GM23248 (cell line): ENCODE measurements at regions not wholly inside any gene's neighbourhood (a gene's known extent, or its start where the extent isn't known, plus 50 kb on each side); places are given as distances from the start of the nearest gene placed in this dataset.

Experiments
- DNase-seq: peaks from one replicate; pipeline ENCODE4 v3.0.0-alpha.2; 2015
- H2AFZ ChIP-seq: fragments of 200-600 bp; sonication (generic); 2 replicates; pipeline ENCODE4 v1.6.1; 2016; ENCODE audit warnings: antibody characterized with exemption
- H3F3A ChIP-seq: fragments of 200-600 bp; sonication (generic); 2 replicates; pipeline ENCODE4 v1.6.1; 2016; ENCODE audit warnings: mild to moderate bottlenecking, antibody characterized with exemption, mixed run types; ENCODE audit not compliant: insufficient read depth
- H3K27ac ChIP-seq: fragments of 200-600 bp; sonication (generic); 2 replicates; pipeline ENCODE4 v1.5.1; 2016; ENCODE audit warnings: mild to moderate bottlenecking
- H3K27me3 ChIP-seq: fragments of 200-600 bp; sonication (generic); replicated peaks from 2 replicates; pipeline ENCODE4 v1.6.1; 2016; ENCODE audit warnings: mild to moderate bottlenecking; ENCODE audit not compliant: insufficient read depth
- H3K36me3 ChIP-seq: fragments of 200-600 bp; sonication (generic); 2 replicates; pipeline ENCODE4 v1.6.1; 2016; ENCODE audit warnings: low read depth, mild to moderate bottlenecking
- H3K4me1 ChIP-seq: fragments of 200-600 bp; sonication (generic); 2 replicates; pipeline ENCODE4 v1.6.1; 2016; ENCODE audit warnings: mild to moderate bottlenecking; ENCODE audit not compliant: insufficient read depth
- H3K4me2 ChIP-seq: fragments of 200-600 bp; sonication (generic); one replicate; pipeline ENCODE4 v1.6.1; 2016; ENCODE audit warnings: mild to moderate bottlenecking; ENCODE audit not compliant: unreplicated experiment
- H3K4me3 ChIP-seq: fragments of 200-600 bp; sonication (generic); 2 replicates; pipeline ENCODE4 v1.5.1; 2016; ENCODE audit warnings: mild to moderate bottlenecking
- H3K79me2 ChIP-seq: fragments of 200-600 bp; sonication (generic); 2 replicates; pipeline ENCODE4 v1.6.1; 2016; ENCODE audit warnings: mild to moderate bottlenecking; ENCODE audit not compliant: insufficient read depth
- H3K9ac ChIP-seq: fragments of 200-600 bp; sonication (generic); 2 replicates; pipeline ENCODE4 v1.6.1; 2016; ENCODE audit warnings: mild to moderate bottlenecking
- H3K9me2 ChIP-seq: fragments of 200-600 bp; sonication (generic); 2 replicates; pipeline ENCODE4 v1.6.1; 2016; ENCODE audit warnings: mixed run types, mild to moderate bottlenecking, moderate library complexity; ENCODE audit not compliant: insufficient read depth
- H3K9me3 ChIP-seq: fragments of 200-600 bp; sonication (generic); one replicate; pipeline ENCODE4 v1.6.1; 2017; ENCODE audit warnings: low read depth
- H4K20me1 ChIP-seq: fragments of 200-600 bp; sonication (generic); 2 replicates; pipeline ENCODE4 v1.6.0; 2016; ENCODE audit not compliant: insufficient read depth
- EZH2 ChIP-seq: fragments of 200-600 bp; sonication (generic); IDR thresholded peaks from 2 replicates; pipeline ENCODE4 v1.6.1; 2018; ENCODE audit warnings: antibody characterized with exemption, mild to moderate bottlenecking; ENCODE audit not compliant: insufficient read depth, poor library complexity, severe bottlenecking
- EZH2phosphoT487 ChIP-seq: fragments of 200-600 bp; sonication (generic); IDR thresholded peaks from 2 replicates; pipeline ENCODE4 v1.6.1; 2018; ENCODE audit warnings: antibody characterized with exemption, moderate library complexity, mild to moderate bottlenecking, low read depth; ENCODE audit not compliant: insufficient read depth
- WGBS, 2 experiments: methylation state at CpG; one replicate each; pipeline ENCODE4 v1.1.6; 2015 to 2017; ENCODE audit warnings: low lambda C conversion rate in 2 of 2, low coverage in 1 of 2; ENCODE audit errors: missing lambda C conversion rate in 2 of 2; 5-methylcytosine and 5-hydroxymethylcytosine counted together
- in situ Hi-C: fragments of 300-500 bp; cut with MboI; formaldehyde crosslinking; loops from 2 replicates; pipeline ENCODE4 v1.15.0; 2020

DNA sequence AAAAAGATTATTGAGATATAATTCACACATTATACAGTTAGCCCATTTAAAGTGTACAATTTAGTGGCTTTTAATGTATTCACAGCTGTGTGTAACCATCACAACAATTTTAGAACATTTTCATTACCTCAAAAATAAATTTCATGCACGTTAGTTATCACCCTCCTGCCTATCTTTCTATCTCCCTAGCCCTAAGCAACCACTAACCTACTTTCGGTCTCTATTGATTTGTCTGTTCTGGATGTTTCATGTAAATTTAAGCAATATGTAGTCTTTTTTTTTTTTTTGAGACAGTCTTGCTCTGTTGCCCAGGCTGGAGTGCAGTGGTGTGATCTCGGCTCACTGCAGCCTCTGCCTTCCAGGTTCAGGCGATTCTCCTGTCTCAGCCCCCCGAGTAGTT, 439.4 kb downstream of the PCNX1 start:
- Histone ChIP-seq H4K20me1 (0 out of 2 replicates have a peak, but pooled peaks cover 5% of the 10 kb centered on the region), H3K4me2 (no peak overlapping the region), H3K27me3 (no peaks in the 10 kb centered on the region), H3K36me3 (no peaks in the 10 kb centered on the region), H3K9me3 (no peaks in the 10 kb centered on the region), H3K79me2 (peaks cover 100% of the 10 kb centered on the region), H3K9me2 (peaks cover 2% of the 10 kb centered on the region; the same call in 1 of the 2 replicates), H2AFZ (no peak overlapping the region), H3F3A (peaks cover 3% of the 10 kb centered on the region; the same call in 1 of the 2 replicates), H3K9ac (no peak overlapping the region), H3K4me1 (peaks cover 9% of the 10 kb centered on the region; the same call in 1 of the 2 replicates), H3K4me3 (no peak overlapping the region), H3K27ac (no peak overlapping the region)
- no peak for DNase-seq
- in situ Hi-C loops: no loop called here
- no peak for TF ChIP-seq EZH2
- TF ChIP-seq EZH2phosphoT487: no peak
- 94 to 97% methylated on average over 5 of the region's 5 CpGs for WGBS, 2 experiments

DNA sequence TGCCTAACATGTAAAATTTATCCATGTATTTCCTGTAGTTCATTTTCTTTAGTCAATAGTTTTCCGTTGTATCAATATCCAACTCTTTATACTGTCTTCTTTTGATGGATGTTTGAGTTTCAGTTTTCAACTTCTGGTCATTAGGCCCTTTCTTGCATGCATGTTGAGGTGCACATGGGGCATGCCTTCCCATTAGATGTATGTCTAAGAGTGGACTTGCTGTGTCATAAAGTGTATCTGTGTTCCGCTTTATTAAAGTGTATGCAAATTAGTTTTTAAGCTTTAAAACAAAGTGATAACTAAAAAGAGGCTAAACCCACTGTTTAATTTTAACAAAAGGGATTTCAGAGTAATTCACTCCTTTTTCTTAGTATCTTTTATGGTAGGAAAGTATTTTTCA, 441.1 kb downstream of the PCNX1 start:
- DNase-seq: no peak
- no peak for TF ChIP-seq EZH2
- no peak for TF ChIP-seq EZH2phosphoT487
- Histone ChIP-seq H3F3A (peaks cover 3% of the 10 kb centered on the region; the same call in 1 of the 2 replicates), H3K79me2 (peaks cover 100% of the 10 kb centered on the region), H2AFZ (no peak overlapping the region), H3K27ac (no peak overlapping the region), H3K27me3 (no peaks in the 10 kb centered on the region), H3K9me3 (no peaks in the 10 kb centered on the region), H3K36me3 (no peaks in the 10 kb centered on the region), H3K4me3 (no peak overlapping the region), H3K9ac (no peak overlapping the region), H4K20me1 (0 out of 2 replicates have a peak, but pooled peaks cover 5% of the 10 kb centered on the region), H3K4me2 (no peak overlapping the region), H3K9me2 (no peaks in the 10 kb centered on the region), H3K4me1 (peaks cover 11% of the 10 kb centered on the region; the same call in 1 of the 2 replicates)
- 97 to 100% methylated on average over 2 of the region's 2 CpGs for WGBS, 2 experiments
- in situ Hi-C loops: no loop called here

DNA sequence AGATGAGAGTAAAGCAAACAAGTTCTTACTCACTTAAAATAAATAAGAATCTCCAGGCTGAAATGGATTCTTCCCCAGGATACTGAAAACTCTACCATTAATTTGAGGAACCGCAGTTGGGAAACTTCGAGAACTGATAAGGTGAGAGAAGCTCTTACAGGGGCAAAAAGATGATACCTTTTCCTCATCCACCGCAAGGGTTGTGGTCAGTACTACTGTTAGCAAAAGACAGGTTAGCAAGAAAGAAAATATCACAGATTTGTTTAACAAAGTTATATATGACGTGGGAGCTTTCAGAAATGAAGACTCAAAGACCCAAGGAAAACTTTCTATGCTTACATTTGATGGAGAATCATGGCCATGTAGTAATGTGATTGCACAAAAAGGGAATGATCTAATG, 441.6 kb downstream of the PCNX1 start:
- no peak overlapping the region for H3K27ac ChIP-seq
- no peaks in the 10 kb centered on the region for H3K9me2 ChIP-seq
- H3K9ac ChIP-seq: no peak overlapping the region
- 0 out of 2 replicates have a peak, but pooled peaks cover 5% of the 10 kb centered on the region for H4K20me1 ChIP-seq
- 100% methylated on average over 4 of the region's 4 CpGs for WGBS, 2 experiments
- H3K4me3 ChIP-seq: no peak overlapping the region
- H3K79me2 ChIP-seq: peaks cover 100% of the 10 kb centered on the region
- in situ Hi-C loops: no loop called here
- peaks cover 11% of the 10 kb centered on the region; the same call in 1 of the 2 replicates for H3K4me1 ChIP-seq
- no peak for DNase-seq
- no peaks in the 10 kb centered on the region for H3K27me3 ChIP-seq
- TF ChIP-seq EZH2phosphoT487: no peak
- no peak for TF ChIP-seq EZH2
- H3K9me3 ChIP-seq: no peaks in the 10 kb centered on the region
- H3F3A ChIP-seq: peaks cover 3% of the 10 kb centered on the region; the same call in 1 of the 2 replicates
- H2AFZ ChIP-seq: no peak overlapping the region
- H3K36me3 ChIP-seq: no peaks in the 10 kb centered on the region
- no peak overlapping the region for H3K4me2 ChIP-seq

DNA sequence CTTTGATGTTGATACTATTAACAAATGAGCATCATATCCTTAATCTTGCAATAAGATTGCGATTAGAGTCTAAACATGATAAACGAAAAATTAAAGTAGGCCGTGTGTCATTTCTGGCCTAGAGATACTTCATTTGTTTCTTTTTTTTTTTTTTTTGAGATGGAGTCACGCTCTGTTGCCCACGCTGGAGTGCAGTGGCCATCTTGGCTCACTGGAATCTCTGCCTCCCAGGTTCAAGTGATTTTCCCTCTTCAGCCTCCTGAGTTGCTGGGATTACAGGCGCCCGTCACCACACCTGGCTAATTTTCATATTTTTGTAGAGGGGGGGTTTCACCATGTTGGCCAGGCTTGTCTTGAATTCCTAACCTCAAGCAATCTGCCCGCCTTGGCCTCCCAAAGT, 446.9 kb downstream of the PCNX1 start:
- 98 to 99% methylated on average over 8 of the region's 8 CpGs for WGBS, 2 experiments
- Histone ChIP-seq H3K9me2 (no peaks in the 10 kb centered on the region), H3K79me2 (peaks cover 100% of the 10 kb centered on the region), H3K27ac (no peak overlapping the region), H3K9ac (no peak overlapping the region), H3K36me3 (no peaks in the 10 kb centered on the region), H3F3A (peaks cover 22% of the 10 kb centered on the region; the same call in 1 of the 2 replicates), H3K4me2 (no peak overlapping the region), H3K4me3 (no peak overlapping the region), H3K9me3 (no peaks in the 10 kb centered on the region), H3K4me1 (peaks cover 27% of the 10 kb centered on the region), H4K20me1 (no peaks in the 10 kb centered on the region), H2AFZ (no peak overlapping the region), H3K27me3 (no peaks in the 10 kb centered on the region)
- DNase-seq: no peak
- TF ChIP-seq EZH2phosphoT487 (no peak), EZH2 (no peak)
- in situ Hi-C loops: no loop called here

DNA sequence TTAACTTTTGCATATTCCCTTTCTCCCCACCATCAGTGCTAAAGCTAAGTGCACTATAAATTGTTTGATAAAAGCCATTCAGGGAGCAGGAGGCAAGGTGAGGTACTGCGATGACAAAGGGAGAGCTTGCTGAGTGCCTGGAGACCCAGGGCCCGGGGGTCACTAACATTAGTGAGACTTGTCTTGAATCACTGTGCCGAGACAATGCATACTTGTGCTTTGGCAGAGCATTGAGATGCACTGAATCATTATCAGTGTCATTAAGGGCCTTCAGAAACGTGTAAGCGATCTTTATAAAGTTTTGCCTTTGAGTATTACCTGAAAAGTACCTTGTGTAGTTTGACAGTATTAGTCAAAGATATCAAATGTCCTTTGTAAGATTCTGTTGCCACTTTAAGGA, 447.5 kb downstream of the PCNX1 start:
- Histone ChIP-seq H3K9ac (no peak overlapping the region), H3F3A (peaks cover 22% of the 10 kb centered on the region; the same call in 1 of the 2 replicates), H3K4me3 (no peak overlapping the region), H3K27ac (peak overlapping the region; percentile 57; the same call in 1 of the 2 replicates), H4K20me1 (no peaks in the 10 kb centered on the region), H3K36me3 (no peaks in the 10 kb centered on the region), H3K4me1 (peaks cover 27% of the 10 kb centered on the region), H3K9me2 (no peaks in the 10 kb centered on the region), H3K4me2 (peak overlapping the region; percentile 68), H3K79me2 (peaks cover 100% of the 10 kb centered on the region), H2AFZ (no peak overlapping the region), H3K9me3 (no peaks in the 10 kb centered on the region), H3K27me3 (no peaks in the 10 kb centered on the region)
- in situ Hi-C loops: no loop called here
- peak; percentile 32 for DNase-seq
- no peak for TF ChIP-seq EZH2
- no peak for TF ChIP-seq EZH2phosphoT487
- 83 to 84% methylated on average over 5 of the region's 5 CpGs for WGBS, 2 experiments
